Suppressor macrophage (primary cell): ENCODE measurements at regions not wholly inside any gene's neighbourhood (a gene's known extent, or its start where the extent isn't known, plus 50 kb on each side); places are given as distances from the start of the nearest gene placed in this dataset.
"Not testable (repeated sequence)": the region's sequence is repeated elsewhere in the genome, so short reads cannot be mapped to it uniquely, and the experiment has no call there.

Experiments
- DNase-seq, 4 experiments: peaks; one replicate each; pipeline ENCODE4 v3.0.0-alpha.2; 2020 to 2022

DNA sequence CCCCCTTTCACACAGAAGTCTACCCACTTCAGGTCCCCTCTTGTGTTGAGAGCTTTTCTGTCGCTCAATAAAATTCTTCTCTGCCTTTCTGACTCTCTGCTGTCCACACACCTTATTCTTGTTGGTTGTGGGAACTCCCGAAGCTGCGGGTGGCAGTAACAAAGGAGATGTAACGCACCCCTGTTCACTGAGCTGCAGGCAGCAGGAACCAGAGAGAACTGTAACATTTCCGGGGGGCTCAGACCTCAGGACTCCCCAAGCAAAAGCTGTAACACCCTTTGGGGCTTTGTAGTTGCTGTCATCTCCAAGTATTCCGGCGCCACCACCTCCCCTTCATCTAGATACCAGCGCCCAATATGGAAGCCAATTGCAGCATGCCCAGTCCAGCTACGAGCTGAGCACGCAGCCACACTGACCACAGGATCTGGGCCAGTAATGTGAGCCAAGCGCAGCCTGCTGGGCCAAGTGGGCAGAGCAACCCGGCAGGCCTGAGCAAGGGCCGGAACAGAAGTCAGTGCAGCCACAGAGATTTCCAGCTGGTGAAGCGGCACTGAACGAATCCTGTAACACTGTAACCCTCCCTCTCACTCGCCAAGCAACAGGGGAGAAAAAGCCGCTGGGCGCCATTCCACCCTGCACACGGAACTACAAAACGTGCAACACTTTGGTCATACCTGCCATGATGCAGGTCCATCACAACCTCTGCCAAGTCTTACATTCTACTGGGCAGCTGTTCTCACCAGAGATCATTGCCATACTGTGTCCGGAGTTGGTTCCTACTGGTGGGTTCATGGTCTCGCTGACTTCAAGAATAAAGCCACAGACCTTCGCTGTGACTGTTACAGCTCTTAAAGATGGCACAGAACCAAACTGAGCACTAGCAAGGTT lies 194.3 kb downstream of the SPATA31A6 start:
- DNase-seq, result not testable (repeated sequence)

- no peak for DNase-seq
These were observed 195.0 kb downstream of the SPATA31A6 start for GRCh38 chr9:42378418-42378815.

DNA sequence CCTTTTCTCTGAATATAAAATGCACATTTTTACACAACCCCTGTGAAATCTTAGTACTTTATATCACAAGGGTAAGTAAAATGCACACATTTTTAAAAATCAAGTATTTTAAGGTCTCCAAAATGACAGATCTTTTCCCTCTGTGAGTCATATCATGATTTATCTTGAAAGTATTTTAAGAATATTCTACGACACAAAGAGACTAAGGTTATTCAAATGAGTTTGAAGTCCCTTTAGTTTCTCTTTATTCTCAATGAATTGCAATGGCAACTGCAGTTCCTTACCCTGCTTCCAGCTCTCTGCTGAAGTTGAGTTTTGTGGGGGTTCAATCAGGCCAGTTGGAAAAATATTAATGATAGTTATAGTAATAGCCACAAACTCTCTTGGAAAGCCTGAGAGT lies 196.1 kb downstream of the SPATA31A6 start:
- DNase-seq, result not testable (repeated sequence)

DNA sequence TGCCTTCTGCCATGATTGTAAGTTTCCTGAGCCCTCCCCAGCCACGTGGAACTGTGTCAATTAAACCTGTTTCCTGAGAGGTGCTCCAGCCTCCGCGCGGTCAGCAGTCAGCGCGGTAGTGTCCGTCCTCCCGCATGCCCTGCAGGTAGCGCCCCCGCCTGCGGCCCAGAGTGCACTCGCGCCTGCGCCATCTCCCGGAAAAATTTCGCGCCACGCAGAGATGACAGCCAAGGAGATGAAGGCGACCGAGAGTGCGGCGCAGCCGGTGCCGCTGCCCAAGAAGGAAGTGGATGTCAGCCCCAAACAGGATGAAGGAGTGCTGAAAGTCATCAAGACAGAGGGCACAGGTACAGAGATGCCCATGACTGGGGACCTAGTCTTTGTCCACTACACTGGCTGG lies 201.1 kb downstream of the SPATA31A6 start:
- not testable (repeated sequence) for DNase-seq

GRCh38 chr9:42385574-42386120 lies 202.2 kb downstream of the SPATA31A6 start:
- not testable (repeated sequence) for DNase-seq

GRCh38 chr9:42386477-42386876 lies 203.0 kb downstream of the SPATA31A6 start:
- no peak for DNase-seq

- no peak for DNase-seq
These were observed 204.8 kb downstream of the SPATA31A6 start for GRCh38 chr9:42388146-42388690.

GRCh38 chr9:42388846-42389245 lies 205.4 kb downstream of the SPATA31A6 start:
- DNase-seq, result peak in 1 of 4 experiments; percentile 8

GRCh38 chr9:42392773-42393455 lies 209.5 kb downstream of the SPATA31A6 start:
- not testable (repeated sequence) for DNase-seq

DNA sequence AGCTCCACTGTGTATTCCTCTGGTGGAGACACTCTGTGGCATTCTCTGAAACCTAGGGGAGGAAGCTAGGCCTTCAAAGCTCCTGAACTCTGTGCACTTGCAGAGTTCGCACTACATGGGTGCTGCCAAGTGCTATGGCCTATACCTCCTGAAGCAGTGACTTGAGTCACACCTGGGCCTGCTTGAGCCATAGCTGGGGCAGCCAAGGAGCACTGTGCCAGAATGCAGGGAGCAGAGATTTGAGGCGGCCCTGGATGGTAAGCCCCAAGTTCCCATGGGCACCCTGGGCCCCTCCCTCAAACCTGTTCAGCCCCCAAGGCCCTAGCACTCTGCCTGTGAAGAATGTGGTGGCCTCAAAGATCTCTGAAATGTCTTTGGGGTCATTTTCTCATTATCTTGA lies 212.9 kb downstream of the SPATA31A6 start:
- DNase-seq, result no peak

- DNase-seq, result not testable (repeated sequence)
These were observed 213.9 kb downstream of the SPATA31A6 start for GRCh38 chr9:42397336-42397735.

DNA sequence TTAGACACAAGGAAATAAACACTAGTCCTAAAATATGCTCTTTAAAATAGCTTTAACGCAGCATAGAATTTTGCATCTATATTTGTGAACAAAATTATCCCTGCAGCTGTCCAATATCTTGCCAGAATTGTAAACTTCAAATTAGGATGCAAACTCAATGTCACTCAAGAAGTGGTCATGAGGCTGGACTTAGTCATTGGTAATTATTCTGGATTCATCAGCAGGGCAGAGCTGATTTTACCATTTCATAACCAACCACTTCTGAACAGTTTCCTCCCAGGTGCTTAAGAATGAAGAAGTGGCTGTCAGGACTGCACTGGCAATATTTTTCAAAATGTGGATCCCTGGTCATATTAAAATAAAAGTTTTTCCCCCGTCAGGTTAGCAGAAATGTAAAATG lies 219.5 kb downstream of the SPATA31A6 start:
- not testable (repeated sequence) for DNase-seq

GRCh38 chr9:42409581-42409980 lies 226.1 kb downstream of the SPATA31A6 start:
- DNase-seq, result not testable (repeated sequence)

- DNase-seq, result not testable (repeated sequence)
These were observed 228.9 kb downstream of the SPATA31A6 start for GRCh38 chr9:42412354-42412753.

DNA sequence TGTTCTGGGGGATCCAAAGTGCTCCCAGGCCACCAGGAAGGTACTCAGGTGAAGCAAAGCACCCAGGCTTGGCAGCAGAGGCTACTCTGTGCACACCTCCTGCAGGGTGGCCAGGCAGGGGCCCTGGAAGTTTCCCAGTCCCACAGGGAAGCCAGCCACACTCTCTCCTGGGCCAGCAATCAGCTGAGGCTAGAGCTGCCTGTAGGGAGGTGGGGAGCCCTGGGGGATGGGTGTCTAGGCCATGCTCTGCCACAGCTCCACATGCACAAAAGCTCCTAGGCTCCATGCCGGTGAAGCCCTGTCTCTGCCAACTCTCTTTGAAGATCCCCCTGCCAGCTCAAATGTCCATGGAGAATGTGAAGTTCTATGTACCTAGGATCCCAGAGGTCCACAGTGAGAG lies 231.4 kb downstream of the SPATA31A6 start:
- not testable (repeated sequence) for DNase-seq

DNA sequence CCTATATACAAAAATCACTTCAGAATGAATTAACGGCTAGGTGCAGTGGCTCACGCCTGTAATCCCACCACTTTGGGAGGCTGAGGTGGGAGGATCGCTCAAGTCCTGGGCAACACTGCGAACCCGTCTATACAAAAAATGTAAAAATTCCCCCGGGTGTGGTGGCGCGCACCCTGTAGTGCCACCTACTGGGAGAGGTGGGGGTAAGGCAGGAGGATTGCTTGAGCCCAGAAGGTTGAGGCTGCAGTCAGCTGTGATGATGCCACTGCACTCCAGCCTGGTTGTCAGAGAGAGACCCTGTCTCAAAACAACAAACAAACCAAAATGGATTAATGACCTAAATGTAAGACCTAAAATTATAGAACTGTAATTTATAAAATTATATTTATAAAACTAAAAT lies 236.2 kb downstream of the SPATA31A6 start:
- not testable (repeated sequence) for DNase-seq

DNA sequence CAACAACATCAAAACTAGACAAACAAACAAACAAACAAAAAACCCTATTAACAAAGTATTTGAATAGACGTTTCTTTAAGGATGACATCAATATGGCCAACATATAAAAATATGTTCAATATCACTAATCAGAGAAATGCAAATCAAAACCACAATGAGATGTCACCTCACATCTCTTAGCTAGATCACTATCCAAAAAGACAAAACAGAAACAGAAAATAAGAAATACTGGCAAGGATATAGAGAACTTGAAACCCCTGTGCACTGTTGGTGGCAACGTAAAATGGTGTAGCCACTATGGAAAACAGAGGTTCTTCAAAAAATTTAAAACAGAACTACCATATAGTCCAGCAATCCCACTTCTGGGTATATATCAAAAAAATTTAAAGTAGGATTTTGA lies 236.9 kb downstream of the SPATA31A6 start:
- not testable (repeated sequence) for DNase-seq

GRCh38 chr9:42421630-42422029 lies 238.2 kb downstream of the SPATA31A6 start:
- not testable (repeated sequence) for DNase-seq

DNA sequence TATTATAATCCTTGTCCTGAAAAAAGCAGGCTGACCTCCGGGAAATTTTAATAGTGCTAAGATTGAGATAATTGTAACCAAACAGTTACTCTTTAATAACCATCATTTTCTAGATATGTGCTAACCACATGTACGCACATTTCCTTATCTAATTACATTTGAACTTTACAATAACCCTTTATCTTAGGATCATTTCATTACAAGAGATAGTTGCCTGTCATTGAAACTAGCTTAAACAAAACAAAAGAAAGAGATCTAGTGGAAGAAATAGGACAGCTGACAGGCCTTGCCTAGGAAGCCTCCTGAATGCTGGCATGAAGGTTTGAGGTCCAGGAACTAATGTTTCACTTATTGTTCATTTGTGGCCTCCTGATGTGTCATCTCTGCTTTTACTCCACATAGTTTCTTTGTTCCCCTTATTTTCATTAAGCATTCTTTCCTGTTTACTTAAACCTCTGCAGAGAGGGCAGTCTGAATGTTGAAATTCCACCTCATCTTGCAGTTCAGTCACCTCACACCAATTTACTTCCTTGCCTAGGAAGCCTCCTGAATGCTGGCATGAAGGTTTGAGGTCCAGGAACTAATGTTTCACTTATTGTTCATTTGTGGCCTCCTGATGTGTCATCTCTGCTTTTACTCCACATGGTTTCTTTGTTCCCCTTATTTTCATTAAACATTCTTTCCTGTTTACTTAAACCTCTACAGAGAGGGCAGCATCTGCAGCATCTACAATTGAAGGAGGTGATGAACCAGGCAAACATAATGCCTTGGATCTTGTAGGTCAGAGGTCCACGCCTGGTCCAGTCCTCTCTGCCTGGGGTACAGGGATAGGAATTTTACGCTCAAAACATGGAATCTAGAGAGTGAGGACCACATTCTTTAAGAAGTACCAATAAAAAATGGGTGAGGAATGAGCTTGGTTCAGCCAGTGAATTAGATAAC lies 247.5 kb downstream of the SPATA31A6 start:
- peak in 2 of 4 experiments; percentile 2 to 21 for DNase-seq

DNA sequence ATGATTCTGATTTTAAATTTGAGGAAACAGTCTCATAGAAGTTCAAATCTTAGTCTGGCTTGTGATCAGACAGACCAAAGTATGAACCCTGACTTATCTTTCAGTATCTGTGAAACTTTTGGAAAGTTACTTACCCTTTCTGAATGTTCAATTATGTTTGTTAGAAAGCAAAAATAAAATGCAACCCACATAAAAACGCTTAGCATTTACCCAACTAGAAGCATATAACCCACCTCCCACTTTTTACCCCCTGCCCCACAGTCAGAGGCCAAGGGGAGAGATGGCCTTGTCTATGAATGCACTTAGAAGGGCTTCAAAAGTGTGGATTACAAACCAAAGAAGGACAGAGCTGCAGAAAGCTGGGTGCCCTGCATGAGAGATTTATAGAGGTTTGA lies 248.2 kb downstream of the SPATA31A6 start:
- not testable (repeated sequence) for DNase-seq

GRCh38 chr9:42434844-42435714 lies 251.6 kb downstream of the SPATA31A6 start:
- DNase-seq, result not testable (repeated sequence)
